ENCODE measurements at regions not wholly inside any gene's neighbourhood (a gene's known extent, or its start where the extent isn't known, plus 50 kb on each side); places are given as distances from the start of the nearest gene placed in this dataset.

- Histone ChIP-seq H2BK5ac (ENCODE audit: low read depth, low read length) (no peak overlapping the region), H3K56ac (replicated peaks; ENCODE audit: insufficient read length, low read depth, low read length) (no peak overlapping the region), H2BK20ac (ENCODE audit: low read length) (no peak overlapping the region), H3K23me2 (ENCODE audit: low read depth, low read length) (no peaks in the 10 kb centered on the region), H2BK120ac (replicated peaks; ENCODE audit: low read depth, low read length) (no peak overlapping the region), H3K18ac (ENCODE audit: extremely low read depth, low read length) (no peak overlapping the region), H3K4me1 (replicated peaks in 1 of 4; ENCODE audit: control insufficient read depth in 3 of 4, insufficient read depth in 4 of 4, low read length in 3 of 4) (no peaks in the 10 kb centered on the region), H2BK15ac (ENCODE audit: low read length) (no peak overlapping the region), H3K4me2 (ENCODE audit: insufficient read depth in 1 of 2, low read depth in 2 of 2, low read length in 2 of 2) (no peak overlapping the region), H3K36me3 (ENCODE audit: control insufficient read depth in 2 of 4, insufficient read depth in 4 of 4, low read length in 3 of 4) (no peaks in the 10 kb centered on the region), H3K9me3 (ENCODE audit: insufficient read depth in 2 of 2, low read depth in 1 of 2, low read length in 1 of 2) (no peaks in the 10 kb centered on the region), H3K79me1 (ENCODE audit: low read depth, low read length) (no peaks in the 10 kb centered on the region), H2AK5ac (ENCODE audit: low read depth, low read length) (no peak overlapping the region), H3K14ac (ENCODE audit: insufficient read length) (no peak overlapping the region), H3K9ac (replicated peaks in 1 of 4; ENCODE audit: extremely low read depth in 1 of 4, low read depth in 3 of 4, low read length in 3 of 4) (no peak overlapping the region), H3K4ac (replicated peaks; ENCODE audit: insufficient read length, low read depth, low read length) (no peak overlapping the region), H4K5ac (ENCODE audit: insufficient read length, low read depth, low read length) (no peak overlapping the region), H2BK12ac (ENCODE audit: low read depth, low read length) (no peak overlapping the region), H3K23ac (ENCODE audit: insufficient read length) (no peak overlapping the region), H4K91ac (replicated peaks; ENCODE audit: insufficient read length, low read length) (no peak overlapping the region), H4K20me1 (replicated peaks in 1 of 2; ENCODE audit: control insufficient read depth in 1 of 2, insufficient read depth in 2 of 2, low read length in 2 of 2) (no peaks in the 10 kb centered on the region), H4K8ac (ENCODE audit: extremely low read depth, insufficient read depth, low read length) (no peak overlapping the region), H3K27ac (ENCODE audit: low read depth, low read length) (no peak overlapping the region), H3K27me3 (replicated peaks in 1 of 4; ENCODE audit: control insufficient read depth in 3 of 4, extremely low read depth in 1 of 4, insufficient read depth in 3 of 4, low read length in 3 of 4) (no peaks in the 10 kb centered on the region), H2AFZ (ENCODE audit: low read length) (no peak overlapping the region; the same call in 1 of the 2 replicates), H3K4me3 (ENCODE audit: extremely low read depth in 1 of 4, insufficient read depth in 2 of 4, low read depth in 3 of 4, low read length in 4 of 4) (no peak overlapping the region), H3K79me2 (ENCODE audit: control insufficient read depth in 1 of 2, insufficient read depth in 2 of 2, low read length in 2 of 2) (no peaks in the 10 kb centered on the region)
- DNase-seq (ENCODE audit: low read depth in 1 of 2, low spot score in 2 of 2) (peak in 1 of 2 experiments; percentile 29), FAIRE-seq (peak; percentile 66)
- ChIA-PET POLR2A (ENCODE audit: partially characterized antibody) (no interaction called here), CTCF (ENCODE audit: partially characterized antibody) (no interaction called here)
- TF ChIP-seq CHD1 (IDR thresholded peaks at IDR 0.05; ENCODE audit: low read depth, low read length) (no peak), NANOG (IDR thresholded peaks at IDR 0.05; ENCODE audit: insufficient read depth, low read depth, low read length, poor library complexity, severe bottlenecking) (no peak), CREB1 (IDR thresholded peaks at IDR 0.05) (no peak), CTCF (IDR thresholded peaks at IDR 0.05; ENCODE audit: control extremely low read depth in 1 of 3, insufficient read depth in 1 of 3, low read depth in 1 of 3, low read length in 3 of 3) (peak in 2 of 3 experiments; percentile 28 to 37; a peak in 2 of 4 replicates), RAD21 (IDR thresholded peaks at IDR 0.05 in 1 of 2, conservative IDR thresholded peaks at IDR 0.05 in 1 of 2; ENCODE audit: low read depth in 2 of 2, low read length in 2 of 2) (peak; percentile 54 to 55)
- 69% methylated on average over 2 of the region's 2 CpGs; no CpG with 5 or more reads in 1 of the 2 experiments for WGBS, 2 experiments (ENCODE audit: extremely low coverage in 1 of 2, insufficient coverage in 1 of 2, insufficient read length in 1 of 2, insufficient replicate concordance in 2 of 2, low coverage in 1 of 2, low lambda C conversion rate in 2 of 2, missing lambda C conversion rate in 1 of 2)
Measured at GRCh38 chr3:18946524-18946923, 201.8 kb upstream of the KCNH8 start.

Data from H1 (cell line).